ENCODE measurements at regions not wholly inside any gene's neighbourhood (a gene's known extent, or its start where the extent isn't known, plus 50 kb on each side); places are given as distances from the start of the nearest gene placed in this dataset.
"Not testable (repeated sequence)": the region's sequence is repeated elsewhere in the genome, so short reads cannot be mapped to it uniquely, and the experiment has no call there.

DNA sequence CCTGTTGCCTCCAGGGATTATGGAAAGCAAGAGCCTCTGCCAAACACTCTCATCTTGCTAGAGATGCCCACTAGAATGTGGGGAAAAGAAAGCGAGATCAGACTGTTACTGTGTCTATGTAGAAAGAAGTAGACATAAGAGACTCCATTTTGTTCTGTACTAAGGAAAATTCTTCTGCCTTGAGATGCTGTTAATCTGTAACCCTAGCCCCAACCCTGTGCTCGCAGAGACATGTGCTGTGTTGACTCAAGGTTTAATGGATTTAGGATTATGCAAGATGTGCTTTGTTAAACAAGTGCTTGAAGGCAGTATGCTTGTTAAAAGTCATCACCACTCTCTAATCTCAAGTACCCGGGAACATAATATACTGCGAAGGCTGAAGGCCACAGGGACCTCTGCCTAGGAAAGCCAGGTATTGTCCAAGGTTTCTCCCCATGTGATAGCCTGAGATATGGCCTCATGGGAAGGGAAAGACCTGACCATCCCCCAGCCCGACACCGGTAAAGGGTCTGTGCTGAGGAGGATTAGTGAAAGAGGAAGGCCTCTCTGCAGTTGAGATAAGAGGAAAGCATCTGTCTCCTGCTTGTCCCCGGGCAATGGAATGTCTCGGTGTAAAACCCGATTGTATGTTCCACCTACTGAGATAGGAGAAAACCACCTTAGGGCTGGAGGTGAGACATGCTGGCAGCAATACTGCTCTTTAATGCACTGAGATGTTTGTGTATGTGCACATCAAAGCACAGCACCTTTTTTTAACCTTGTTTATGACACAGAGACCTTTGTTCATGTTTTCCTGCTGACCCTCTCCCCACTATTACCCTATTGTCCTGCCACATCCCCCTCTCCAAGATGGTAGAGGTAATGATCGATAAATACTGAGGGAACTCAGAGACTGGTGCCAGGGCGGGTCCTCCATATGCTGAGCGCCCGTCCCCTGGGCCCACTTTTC, 75.1 kb upstream of the CCDC180 start:
- H2BK20ac ChIP-seq (ENCODE audit: low read length); H4K5ac ChIP-seq (ENCODE audit: insufficient read length, low read depth, low read length); H3K36me3 ChIP-seq (ENCODE audit: control insufficient read depth in 2 of 4, insufficient read depth in 4 of 4, low read length in 3 of 4); H3K9me3 ChIP-seq (ENCODE audit: insufficient read depth in 2 of 2, low read depth in 1 of 2, low read length in 1 of 2); H2BK5ac ChIP-seq (ENCODE audit: low read depth, low read length); H3K23ac ChIP-seq (ENCODE audit: insufficient read length); H2BK15ac ChIP-seq (ENCODE audit: low read length); H2BK12ac ChIP-seq (ENCODE audit: low read depth, low read length); H3K18ac ChIP-seq (ENCODE audit: extremely low read depth, low read length); H3K79me1 ChIP-seq (ENCODE audit: low read depth, low read length); H3K4me3 ChIP-seq (ENCODE audit: extremely low read depth in 1 of 4, insufficient read depth in 2 of 4, low read depth in 3 of 4, low read length in 4 of 4); H4K91ac ChIP-seq (replicated peaks; ENCODE audit: insufficient read length, low read length); H3K9ac ChIP-seq (replicated peaks in 1 of 4; ENCODE audit: extremely low read depth in 1 of 4, low read depth in 3 of 4, low read length in 3 of 4); H3K4me2 ChIP-seq (ENCODE audit: insufficient read depth in 1 of 2, low read depth in 2 of 2, low read length in 2 of 2); H3K4me1 ChIP-seq (replicated peaks in 1 of 4; ENCODE audit: control insufficient read depth in 3 of 4, insufficient read depth in 4 of 4, low read length in 3 of 4); H3K27ac ChIP-seq (ENCODE audit: low read depth, low read length); H3K23me2 ChIP-seq (ENCODE audit: low read depth, low read length); H3K56ac ChIP-seq (replicated peaks; ENCODE audit: insufficient read length, low read depth, low read length); H4K20me1 ChIP-seq (replicated peaks in 1 of 2; ENCODE audit: control insufficient read depth in 1 of 2, insufficient read depth in 2 of 2, low read length in 2 of 2); H3K27me3 ChIP-seq (replicated peaks in 1 of 4; ENCODE audit: control insufficient read depth in 3 of 4, extremely low read depth in 1 of 4, insufficient read depth in 3 of 4, low read length in 3 of 4); FAIRE-seq; H3K4ac ChIP-seq (replicated peaks; ENCODE audit: insufficient read length, low read depth, low read length); H3K14ac ChIP-seq (ENCODE audit: insufficient read length); H2BK120ac ChIP-seq (replicated peaks; ENCODE audit: low read depth, low read length); H2AK5ac ChIP-seq (ENCODE audit: low read depth, low read length); CTCF ChIA-PET (ENCODE audit: partially characterized antibody); H2AFZ ChIP-seq (ENCODE audit: low read length); H4K8ac ChIP-seq (ENCODE audit: extremely low read depth, insufficient read depth, low read length): not testable (repeated sequence)
- DNase-seq (ENCODE audit: low read depth in 1 of 2, low spot score in 2 of 2): peak in 1 of 2 experiments; percentile 44
- POLR2A ChIA-PET (ENCODE audit: partially characterized antibody): interaction anchor here (1.3 kb wide), 1 partner anchor 11 kb away, joined by 5 read pairs; no protein-coding TSS in a partner anchor
- peaks cover 0 to 38% of the 10 kb centered on the region in 2 experiments; a peak in 3 of 4 replicates for H3K79me2 ChIP-seq (ENCODE audit: control insufficient read depth in 1 of 2, insufficient read depth in 2 of 2, low read length in 2 of 2)
- 83% methylated on average over 12 of the region's 13 CpGs; no CpG with 5 or more reads in 1 of the 2 experiments for WGBS, 2 experiments (ENCODE audit: extremely low coverage in 1 of 2, insufficient coverage in 1 of 2, insufficient read length in 1 of 2, insufficient replicate concordance in 2 of 2, low coverage in 1 of 2, low lambda C conversion rate in 2 of 2, missing lambda C conversion rate in 1 of 2)

All from H1 (cell line).